H9 (cell line): ENCODE measurements at regions not wholly inside any gene's neighbourhood (a gene's known extent, or its start where the extent isn't known, plus 50 kb on each side); places are given as distances from the start of the nearest gene placed in this dataset.

Source experiments
- DNase-seq: peaks from one replicate; pipeline ENCODE4 v3.0.0-alpha.2; 2017
- H2AFZ ChIP-seq: one replicate; pipeline ENCODE4 v1.6.1; 2013; ENCODE audit warnings: mild to moderate bottlenecking, low read length, control low read depth, moderate library complexity
- H2AK5ac ChIP-seq: 2 replicates; pipeline ENCODE4 v1.6.1; 2013; ENCODE audit warnings: low read length, control low read depth, mixed read lengths; ENCODE audit not compliant: insufficient read length
- H2BK120ac ChIP-seq: one replicate; pipeline ENCODE4 v1.6.1; 2013; ENCODE audit warnings: low read depth, mild to moderate bottlenecking, low read length, control low read depth, inconsistent platforms; ENCODE audit not compliant: poor library complexity, severe bottlenecking
- H2BK12ac ChIP-seq: 2 replicates; pipeline ENCODE4 v1.6.1; 2013; ENCODE audit warnings: low read length, control low read depth, mixed read lengths, low read depth; ENCODE audit not compliant: insufficient read length
- H2BK15ac ChIP-seq: 2 replicates; pipeline ENCODE4 v1.6.1; 2013; ENCODE audit warnings: low read depth, low read length, control low read depth
- H2BK20ac ChIP-seq: one replicate; pipeline ENCODE4 v1.6.1; 2013; ENCODE audit warnings: low read depth, mild to moderate bottlenecking, low read length, control low read depth, inconsistent platforms; ENCODE audit not compliant: poor library complexity, severe bottlenecking
- H2BK5ac ChIP-seq: 2 replicates; pipeline ENCODE4 v1.6.1; 2013; ENCODE audit warnings: low read length, control low read depth, mixed read lengths; ENCODE audit not compliant: insufficient read length
- H3K14ac ChIP-seq: 2 replicates; pipeline ENCODE4 v1.6.1; 2013; ENCODE audit warnings: low read length, control low read depth; ENCODE audit not compliant: insufficient read depth
- H3K18ac ChIP-seq: 2 replicates; pipeline ENCODE4 v1.6.1; 2013; ENCODE audit warnings: low read depth, mild to moderate bottlenecking, mixed read lengths, low read length, control low read depth; ENCODE audit not compliant: insufficient read length
- H3K23ac ChIP-seq: 2 replicates; pipeline ENCODE4 v1.6.1; 2013; ENCODE audit warnings: low read length, control low read depth, mixed read lengths, low read depth; ENCODE audit not compliant: insufficient read length
- H3K23me2 ChIP-seq: 2 replicates; pipeline ENCODE4 v1.6.1; 2013; ENCODE audit warnings: low read depth, mild to moderate bottlenecking, mixed read lengths, low read length, control low read depth; ENCODE audit not compliant: insufficient read length, poor library complexity, severe bottlenecking
- H3K27ac ChIP-seq: 2 replicates; pipeline ENCODE4 v1.5.1; 2013; ENCODE audit warnings: low read length, control low read depth, mixed read lengths, low read depth; ENCODE audit not compliant: insufficient read length
- H3K27me3 ChIP-seq: 2 replicates; pipeline ENCODE4 v1.6.1; 2013; ENCODE audit warnings: low read length, control low read depth, inconsistent platforms; ENCODE audit not compliant: insufficient read depth
- H3K4ac ChIP-seq: 2 replicates; pipeline ENCODE4 v1.6.1; 2013; ENCODE audit warnings: low read depth, mild to moderate bottlenecking, control low read depth, inconsistent platforms, low read length, moderate library complexity
- H3K4me1 ChIP-seq: 2 replicates; pipeline ENCODE4 v1.6.1; 2013; ENCODE audit warnings: low read length, control low read depth, inconsistent platforms; ENCODE audit not compliant: insufficient read depth
- H3K4me2 ChIP-seq: 2 replicates; pipeline ENCODE4 v1.6.1; 2013; ENCODE audit warnings: low read length, control low read depth, mixed read lengths; ENCODE audit not compliant: insufficient read length, insufficient read depth
- H3K56ac ChIP-seq: 2 replicates; pipeline ENCODE4 v1.6.1; 2013; ENCODE audit warnings: low read depth, mild to moderate bottlenecking, mixed read lengths, low read length, control low read depth; ENCODE audit not compliant: insufficient read length
- H3K79me1 ChIP-seq: 2 replicates; pipeline ENCODE4 v1.6.1; 2013; ENCODE audit warnings: low read depth, mild to moderate bottlenecking, moderate library complexity, low read length, control low read depth, inconsistent platforms; ENCODE audit not compliant: insufficient read depth, poor library complexity, severe bottlenecking
- H3K79me2 ChIP-seq: 2 replicates; pipeline ENCODE4 v1.6.1; 2013; ENCODE audit warnings: low read length, control low read depth, inconsistent platforms; ENCODE audit not compliant: insufficient read depth
- H3K9ac ChIP-seq: 2 replicates; pipeline ENCODE4 v1.6.1; 2013; ENCODE audit warnings: low read length, control low read depth, mixed read lengths; ENCODE audit not compliant: insufficient read length; ENCODE audit errors: extremely low read depth
- H3K9me3 ChIP-seq: one replicate; pipeline ENCODE4 v1.6.1; 2013; ENCODE audit warnings: low read depth, low read length, inconsistent platforms; ENCODE audit not compliant: control insufficient read depth
- H3T11ph ChIP-seq: one replicate; pipeline ENCODE4 v1.6.1; 2013; ENCODE audit warnings: mild to moderate bottlenecking, low read length, control low read depth, inconsistent platforms
- H4K20me1 ChIP-seq: one replicate; pipeline ENCODE4 v1.6.1; 2013; ENCODE audit not compliant: control insufficient read depth, insufficient read length, insufficient read depth
- H4K5ac ChIP-seq: 2 replicates; pipeline ENCODE4 v1.6.1; 2013; ENCODE audit warnings: low read depth, mild to moderate bottlenecking, mixed read lengths, low read length, control low read depth; ENCODE audit not compliant: insufficient read length
- H4K8ac ChIP-seq: replicated peaks from 2 replicates; pipeline ENCODE4 v1.6.1; 2013; ENCODE audit warnings: low read length, control low read depth, mixed read lengths, low read depth; ENCODE audit not compliant: insufficient read length
- H4K91ac ChIP-seq: 2 replicates; pipeline ENCODE4 v1.6.1; 2013; ENCODE audit warnings: low read depth, mild to moderate bottlenecking, moderate library complexity, mixed read lengths, low read length, control low read depth; ENCODE audit not compliant: insufficient read length
- H3K27ac Mint-ChIP-seq, 3 experiments: 2 replicates in 2 of 3; 3 replicates in 1 of 3; pipeline ENCODE4 v1.8.0; 2020 to 2021; ENCODE audit warnings: mixed read lengths in 3 of 3, mild to moderate bottlenecking in 1 of 3, moderate library complexity in 1 of 3
- H3K27me3 Mint-ChIP-seq: 2 replicates; pipeline ENCODE4 v1.8.0; 2021; ENCODE audit warnings: low read depth, mild to moderate bottlenecking, moderate library complexity, mixed read lengths
- H3K36me3 Mint-ChIP-seq, 3 experiments: 2 replicates in 2 of 3; 3 replicates in 1 of 3; pipeline ENCODE4 v1.8.0; 2020 to 2021; ENCODE audit warnings: low read depth in 3 of 3, mixed read lengths in 3 of 3; ENCODE audit not compliant: insufficient read depth in 1 of 3
- H3K4me1 Mint-ChIP-seq, 2 experiments: 2 replicates each; pipeline ENCODE4 v1.8.0; 2020; ENCODE audit warnings: mixed read lengths in 2 of 2
- H3K4me3 Mint-ChIP-seq, 2 experiments: 2 replicates in 1 of 2; 3 replicates in 1 of 2; pipeline ENCODE4 v1.8.0; 2020 to 2021; ENCODE audit warnings: mild to moderate bottlenecking in 2 of 2, mixed read lengths in 2 of 2, moderate library complexity in 1 of 2
- H3K9me3 Mint-ChIP-seq, 2 experiments: 2 replicates in 1 of 2; 3 replicates in 1 of 2; pipeline ENCODE4 v1.8.0; 2020; ENCODE audit warnings: mild to moderate bottlenecking in 2 of 2, mixed read lengths in 2 of 2, moderate library complexity in 1 of 2
- WGBS: extraction: QIAGEN DNeasy Blood & Tissue Kit; methylation state at CpG from one replicate; pipeline ENCODE4 v1.1.7; 2013; ENCODE audit warnings: missing lambda C conversion rate, low lambda C conversion rate, mixed read lengths; ENCODE audit not compliant: insufficient read length; ENCODE audit errors: extremely low coverage; 5-methylcytosine and 5-hydroxymethylcytosine counted together
- TF ChIP-seq, protein P1 (sequence below): fragments of 200-600 bp; sonication (generic); conservative IDR thresholded peaks from 3 replicates; pipeline ENCODE4 v1.8.0; 2021; ENCODE audit warnings: antibody characterized with exemption, mild to moderate bottlenecking

DNA sequence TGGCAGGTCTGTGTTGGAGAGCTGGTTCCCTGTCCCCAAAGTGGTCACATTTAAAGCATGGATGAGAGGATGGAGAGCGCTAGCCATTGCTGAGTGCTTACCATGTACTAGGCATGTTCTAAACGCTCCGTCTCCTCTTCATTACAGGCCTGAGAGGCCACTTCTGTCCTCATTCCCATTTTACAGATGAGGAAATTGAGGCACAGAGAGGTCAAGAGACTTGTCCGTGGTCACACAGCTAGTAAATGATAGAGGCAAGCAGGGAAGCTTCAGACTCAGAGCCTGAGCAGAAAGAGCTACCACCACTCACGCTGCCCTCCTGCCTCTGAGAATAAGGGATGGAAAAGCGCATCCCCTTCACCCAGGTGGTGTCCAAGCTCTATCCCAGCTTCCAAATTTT, 64.3 kb downstream of the SLC25A47 start:
- Mint-ChIP-seq H3K4me3 (no peak overlapping the region), H3K36me3 (no peaks in the 10 kb centered on the region), H3K27ac (no peak overlapping the region), H3K4me1 (peaks cover 12 to 18% of the 10 kb centered on the region in 2 experiments), H3K9me3 (no peaks in the 10 kb centered on the region), H3K27me3 (no peaks in the 10 kb centered on the region)
- H3K27me3 ChIP-seq: no peaks in the 10 kb centered on the region
- no peaks in the 10 kb centered on the region for H3K79me1 ChIP-seq
- H3K4me2 ChIP-seq: no peak overlapping the region
- no peak overlapping the region for H3K4ac ChIP-seq
- no peaks in the 10 kb centered on the region for H3K4me1 ChIP-seq
- no peak overlapping the region for H3K23ac ChIP-seq
- no peak overlapping the region for H3K14ac ChIP-seq
- no CpG with 5 or more reads among the region's 6 CpGs for WGBS
- no peak overlapping the region for H2BK15ac ChIP-seq
- H2BK12ac ChIP-seq: no peak overlapping the region
- no peak overlapping the region for H4K5ac ChIP-seq
- no peak overlapping the region for H3K9ac ChIP-seq
- H2AFZ ChIP-seq: no peak overlapping the region
- no peak for DNase-seq
- no peaks in the 10 kb centered on the region for H4K20me1 ChIP-seq
- H3K79me2 ChIP-seq: no peaks in the 10 kb centered on the region
- no peak overlapping the region for H3K56ac ChIP-seq
- no peak overlapping the region for H4K8ac ChIP-seq
- no peak overlapping the region for H3T11ph ChIP-seq
- no peaks in the 10 kb centered on the region for H3K9me3 ChIP-seq
- H3K27ac ChIP-seq: no peak overlapping the region
- no peak overlapping the region for H4K91ac ChIP-seq
- H2AK5ac ChIP-seq: no peak overlapping the region
- TF ChIP-seq, protein P1, sequence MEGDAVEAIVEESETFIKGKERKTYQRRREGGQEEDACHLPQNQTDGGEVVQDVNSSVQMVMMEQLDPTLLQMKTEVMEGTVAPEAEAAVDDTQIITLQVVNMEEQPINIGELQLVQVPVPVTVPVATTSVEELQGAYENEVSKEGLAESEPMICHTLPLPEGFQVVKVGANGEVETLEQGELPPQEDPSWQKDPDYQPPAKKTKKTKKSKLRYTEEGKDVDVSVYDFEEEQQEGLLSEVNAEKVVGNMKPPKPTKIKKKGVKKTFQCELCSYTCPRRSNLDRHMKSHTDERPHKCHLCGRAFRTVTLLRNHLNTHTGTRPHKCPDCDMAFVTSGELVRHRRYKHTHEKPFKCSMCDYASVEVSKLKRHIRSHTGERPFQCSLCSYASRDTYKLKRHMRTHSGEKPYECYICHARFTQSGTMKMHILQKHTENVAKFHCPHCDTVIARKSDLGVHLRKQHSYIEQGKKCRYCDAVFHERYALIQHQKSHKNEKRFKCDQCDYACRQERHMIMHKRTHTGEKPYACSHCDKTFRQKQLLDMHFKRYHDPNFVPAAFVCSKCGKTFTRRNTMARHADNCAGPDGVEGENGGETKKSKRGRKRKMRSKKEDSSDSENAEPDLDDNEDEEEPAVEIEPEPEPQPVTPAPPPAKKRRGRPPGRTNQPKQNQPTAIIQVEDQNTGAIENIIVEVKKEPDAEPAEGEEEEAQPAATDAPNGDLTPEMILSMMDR: no peak
- H2BK20ac ChIP-seq: no peak overlapping the region
- H3K18ac ChIP-seq: no peak overlapping the region
- no peak overlapping the region for H2BK5ac ChIP-seq
- no peak overlapping the region for H2BK120ac ChIP-seq
- no peaks in the 10 kb centered on the region for H3K23me2 ChIP-seq
